ENCODE measurements at regions not wholly inside any gene's neighbourhood (a gene's known extent, or its start where the extent isn't known, plus 50 kb on each side); places are given as distances from the start of the nearest gene placed in this dataset.

GRCh38 chr2:118633371-118634018 is 214.0 kb downstream of the EN1 start:
- intact Hi-C loops (cut with DNase I): no loop called here
- no peak for DNase-seq (ENCODE audit: low spot score)

GRCh38 chr2:118632921-118633320 is 214.5 kb downstream of the EN1 start:
- no peak for DNase-seq (ENCODE audit: low spot score)
- intact Hi-C loops (cut with DNase I): no loop called here

GRCh38 chr2:118627156-118627555 is 220.3 kb downstream of the EN1 start:
- DNase-seq (ENCODE audit: low spot score): no peak
- intact Hi-C loops (cut with DNase I): no loop called here

- intact Hi-C loops (cut with DNase I): no loop called here
- DNase-seq (ENCODE audit: low spot score): no peak
These were observed 224.5 kb downstream of the EN1 start for GRCh38 chr2:118622913-118623312.

- intact Hi-C loops (cut with DNase I): no loop called here
- DNase-seq (ENCODE audit: low spot score): no peak
These were observed 225.3 kb downstream of the EN1 start for GRCh38 chr2:118622108-118622507.

GRCh38 chr2:118618279-118618678 is 229.2 kb downstream of the EN1 start:
- intact Hi-C loops (cut with DNase I): no loop called here
- no peak for DNase-seq (ENCODE audit: low spot score)

- intact Hi-C loops (cut with DNase I): no loop called here
- DNase-seq (ENCODE audit: low spot score): no peak
These were observed 231.0 kb downstream of the EN1 start for GRCh38 chr2:118616432-118616831.

- intact Hi-C loops (cut with DNase I): no loop called here
- DNase-seq (ENCODE audit: low spot score): no peak
These were observed 232.6 kb downstream of the EN1 start for GRCh38 chr2:118614841-118615271.

- intact Hi-C loops (cut with DNase I): no loop called here
These were observed 233.7 kb downstream of the EN1 start for GRCh38 chr2:118613737-118614136.

GRCh38 chr2:118611691-118612090 is 235.8 kb downstream of the EN1 start:
- intact Hi-C loops (cut with DNase I): no loop called here

More at GRCh38 chr2:118613737-118614136, 233.7 kb downstream of the EN1 start:
- DNase-seq (ENCODE audit: low spot score): no peak

GRCh38 chr2:118609138-118609537 is 238.3 kb downstream of the EN1 start:
- DNase-seq (ENCODE audit: low spot score): no peak
- intact Hi-C loops (cut with DNase I): no loop called here

More at GRCh38 chr2:118611691-118612090, 235.8 kb downstream of the EN1 start:
- no peak for DNase-seq (ENCODE audit: low spot score)

- intact Hi-C loops (cut with DNase I): no loop called here
- no peak for DNase-seq (ENCODE audit: low spot score)
These were observed 239.8 kb downstream of the EN1 start for GRCh38 chr2:118607641-118608040.

GRCh38 chr2:118604811-118605210 is 242.6 kb downstream of the EN1 start:
- intact Hi-C loops (cut with DNase I): no loop called here
- no peak for DNase-seq (ENCODE audit: low spot score)

GRCh38 chr2:118604371-118604770 is 243.1 kb downstream of the EN1 start:
- no peak for DNase-seq (ENCODE audit: low spot score)
- intact Hi-C loops (cut with DNase I): no loop called here

- intact Hi-C loops (cut with DNase I): no loop called here
- no peak for DNase-seq (ENCODE audit: low spot score)
These were observed 248.3 kb downstream of the EN1 start for GRCh38 chr2:118599141-118599540.

GRCh38 chr2:118596620-118597019 is 250.8 kb downstream of the EN1 start:
- intact Hi-C loops (cut with DNase I): no loop called here
- DNase-seq (ENCODE audit: low spot score): no peak

GRCh38 chr2:118593257-118593656 is 254.2 kb downstream of the EN1 start:
- intact Hi-C loops (cut with DNase I): no loop called here
- DNase-seq (ENCODE audit: low spot score): no peak

GRCh38 chr2:118591223-118591622 is 256.2 kb downstream of the EN1 start:
- intact Hi-C loops (cut with DNase I): no loop called here
- no peak for DNase-seq (ENCODE audit: low spot score)

GRCh38 chr2:118589721-118590120 is 257.7 kb downstream of the EN1 start:
- intact Hi-C loops (cut with DNase I): no loop called here
- DNase-seq (ENCODE audit: low spot score): no peak

- no peak for DNase-seq (ENCODE audit: low spot score)
- intact Hi-C loops (cut with DNase I): no loop called here
These were observed 258.6 kb downstream of the EN1 start for GRCh38 chr2:118588850-118589249.

GRCh38 chr2:118586312-118586711 is 261.1 kb downstream of the EN1 start:
- no peak for DNase-seq (ENCODE audit: low spot score)
- intact Hi-C loops (cut with DNase I): no loop called here

GRCh38 chr2:118584877-118585276 is 262.6 kb downstream of the EN1 start:
- no peak for DNase-seq (ENCODE audit: low spot score)
- intact Hi-C loops (cut with DNase I): no loop called here

Measured in cardiac septum (tissue), 1 donor.